ENCODE measurements at regions not wholly inside any gene's neighbourhood (a gene's known extent, or its start where the extent isn't known, plus 50 kb on each side); places are given as distances from the start of the nearest gene placed in this dataset.

GRCh38 chr6:15810618-15811017 is 147.8 kb upstream of the DTNBP1 start:
- H3K36me3 ChIP-seq (ENCODE audit: control insufficient read depth in 2 of 2, insufficient read depth in 2 of 2, low read length in 1 of 2), result no peaks in the 10 kb centered on the region
- H3K79me2 ChIP-seq (ENCODE audit: control insufficient read depth, insufficient read depth, low read length), result no peaks in the 10 kb centered on the region
- CTCF ChIA-PET, result interaction anchor here (0.8 to 2.4 kb wide), 10 partner anchors 10 to 372 kb away, joined by 3 to 6 read pairs (median 4); no protein-coding TSS in a partner anchor
- RAD21 ChIA-PET (ENCODE audit: unreplicated experiment), result interaction anchor here (0.7 to 2.1 kb wide), 5 partner anchors 17 to 119 kb away, joined by 3 to 10 read pairs (median 5); no protein-coding TSS in a partner anchor
- no peaks in the 10 kb centered on the region for H3K9me3 ChIP-seq (replicated peaks; ENCODE audit: control insufficient read depth, insufficient read depth, low read length)
- no peaks in the 10 kb centered on the region for H4K20me1 ChIP-seq (ENCODE audit: control insufficient read depth, insufficient read depth)
- FAIRE-seq, result no peak
- no peak for DNase-seq (ENCODE audit: low read depth, low spot score)
- POLR2A ChIA-PET, result interaction anchor here (1.6 kb wide), 2 partner anchors 14 to 17 kb away, joined by 5 read pairs; no protein-coding TSS in a partner anchor
- H3K27me3 ChIP-seq (replicated peaks in 1 of 2; ENCODE audit: control insufficient read depth in 2 of 2, insufficient read depth in 2 of 2, low read length in 1 of 2), result no peaks in the 10 kb centered on the region
- H3K9ac ChIP-seq (ENCODE audit: control insufficient read depth, insufficient read depth, low read length), result no peak overlapping the region
- no peak overlapping the region for H3K4me3 ChIP-seq
- in situ Hi-C loops (cut with MboI) (no loop called here), intact Hi-C loops (cut with micrococcal nuclease; ENCODE audit: unreplicated experiment) (no loop called here)
- SMC1A ChIA-PET (ENCODE audit: uncharacterized antibody, unreplicated experiment), result interaction anchor here (0.8 to 2.7 kb wide), 12 partner anchors 11 to 86 kb away, joined by 3 to 7 read pairs (median 4); no protein-coding TSS in a partner anchor
- ATAC-seq, result no peak
- WGBS (ENCODE audit: insufficient coverage, insufficient replicate concordance, low lambda C conversion rate, missing lambda C conversion rate), result 0% methylated on average over 1 of the region's 1 CpG
- no peak for TF ChIP-seq RELA (IDR thresholded peaks at IDR 0.05; ENCODE audit: borderline replicate concordance, partially characterized antibody)
- no peak for TF ChIP-seq MEF2A (IDR thresholded peaks at IDR 0.05; ENCODE audit: insufficient read depth, low read depth, low read length)
- no peak for TF ChIP-seq ETV6 (conservative IDR thresholded peaks at IDR 0.05 in 1 of 2, IDR thresholded peaks at IDR 0.05 in 1 of 2; ENCODE audit: borderline replicate concordance in 1 of 2, low read depth in 1 of 2)
- no peak for TF ChIP-seq PAX8 (IDR thresholded peaks at IDR 0.05)
- TF ChIP-seq MAX (IDR thresholded peaks at IDR 0.05; ENCODE audit: low read depth, low read length), result no peak
- no peak for TF ChIP-seq CHD2 (IDR thresholded peaks at IDR 0.05; ENCODE audit: borderline replicate concordance, low read depth, low read length)
- no peak for TF ChIP-seq TBL1XR1 (IDR thresholded peaks at IDR 0.05; ENCODE audit: low read depth, low read length)
- TF ChIP-seq ZZZ3 (IDR thresholded peaks at IDR 0.05; ENCODE audit: control insufficient read depth, insufficient read length, low read depth), result no peak
- TF ChIP-seq NR2C2 (IDR thresholded peaks at IDR 0.05; ENCODE audit: borderline replicate concordance, control insufficient read depth, insufficient read length, low read depth), result no peak
- TF ChIP-seq SMAD1 (IDR thresholded peaks at IDR 0.05; ENCODE audit: low read depth, partially characterized antibody), result no peak
- no peak for TF ChIP-seq IKZF1 (conservative IDR thresholded peaks at IDR 0.05)
- H2AFZ ChIP-seq (ENCODE audit: control insufficient read depth, low read depth, low read length), result no peak overlapping the region
- no TSS peak for BruUV-seq (replicated peaks)
- no peak overlapping the region for H3K27ac ChIP-seq (ENCODE audit: control insufficient read depth, insufficient read depth)
- H3K4me1 ChIP-seq (ENCODE audit: control insufficient read depth, insufficient read depth, low read length), result no peaks in the 10 kb centered on the region
- no peak overlapping the region for H3K4me2 ChIP-seq (ENCODE audit: control insufficient read depth, insufficient read depth)

Measured in GM12878 (cell line).